ENCODE measurements at regions not wholly inside any gene's neighbourhood (a gene's known extent, or its start where the extent isn't known, plus 50 kb on each side); places are given as distances from the start of the nearest gene placed in this dataset.

- TF ChIP-seq CEBPZ (IDR thresholded peaks at IDR 0.05; ENCODE audit: borderline replicate concordance, low read depth, low read length) (no peak), ZNF324 (CRISPR knock-in tag; IDR thresholded peaks at IDR 0.05) (no peak), YY1 (IDR thresholded peaks at IDR 0.05; ENCODE audit: borderline replicate concordance in 1 of 3, control insufficient read depth in 1 of 3, extremely low read depth in 1 of 3, insufficient read depth in 3 of 3, insufficient read length in 1 of 3, insufficient replicate concordance in 2 of 3, low read depth in 1 of 3, low read length in 2 of 3) (peak in 1 of 3 experiments; percentile 81), GABPB1 (CRISPR knock-in tag; IDR thresholded peaks at IDR 0.05) (no peak), ZNF445 (CRISPR knock-in tag; IDR thresholded peaks at IDR 0.05; ENCODE audit: low read depth) (no peak), CBFB (CRISPR knock-in tag; IDR thresholded peaks at IDR 0.05) (no peak), GTF2E2 (tag; IDR thresholded peaks at IDR 0.05) (no peak), XRCC3 (IDR thresholded peaks at IDR 0.05) (no peak), ZNF197 (CRISPR knock-in tag; IDR thresholded peaks at IDR 0.05; ENCODE audit: low read depth) (no peak), POLR2B (IDR thresholded peaks at IDR 0.05; ENCODE audit: low read depth, partially characterized antibody) (no peak), SNAPC5 (CRISPR knock-in tag; IDR thresholded peaks at IDR 0.05) (no peak), EWSR1 (IDR thresholded peaks at IDR 0.05; ENCODE audit: borderline replicate concordance, low read depth, partially characterized antibody) (no peak), SMARCE1 (IDR thresholded peaks at IDR 0.05) (no peak), NR2F6 (CRISPR knock-in tag; IDR thresholded peaks at IDR 0.05) (no peak), CREB1 (IDR thresholded peaks at IDR 0.05) (no peak), CREB1 (CRISPR knock-in tag; IDR thresholded peaks at IDR 0.05) (peak; percentile 45; the same call in 1 of the 2 replicates), ESRRA (IDR thresholded peaks at IDR 0.05; ENCODE audit: borderline replicate concordance, low read depth) (peak; percentile 54; the same call in 1 of the 2 replicates), HDAC8 (tag; IDR thresholded peaks at IDR 0.05) (no peak), CAMTA2 (CRISPR knock-in tag; conservative IDR thresholded peaks at IDR 0.05) (no peak), PML (IDR thresholded peaks at IDR 0.05; ENCODE audit: low read length) (no peak), TCF3 (CRISPR knock-in tag; IDR thresholded peaks at IDR 0.05) (no peak), ARNT (IDR thresholded peaks at IDR 0.05) (no peak)
Observed at GRCh38 chr15:66851311-66852063, 149.5 kb downstream of the SMAD6 start (continued).
